HG03575 (cell line): ENCODE measurements at regions not wholly inside any gene's neighbourhood (a gene's known extent, or its start where the extent isn't known, plus 50 kb on each side); places are given as distances from the start of the nearest gene placed in this dataset.
A peak's percentile ranks its signal among the peaks of the same experiment; 100 is the strongest.

Source experiments
- ATAC-seq: cut with Tn5 transposase; IDR thresholded peaks from one replicate; pipeline ENCODE4 v1.9.1; 2021; ENCODE audit not compliant: unreplicated experiment, insufficient number of reproducible peaks, low FRiP score; ENCODE audit errors: extremely low read depth

- no peak for ATAC-seq
These were observed 435.6 kb downstream of the CCSER2 start for GRCh38 chr10:84763965-84764364.

DNA sequence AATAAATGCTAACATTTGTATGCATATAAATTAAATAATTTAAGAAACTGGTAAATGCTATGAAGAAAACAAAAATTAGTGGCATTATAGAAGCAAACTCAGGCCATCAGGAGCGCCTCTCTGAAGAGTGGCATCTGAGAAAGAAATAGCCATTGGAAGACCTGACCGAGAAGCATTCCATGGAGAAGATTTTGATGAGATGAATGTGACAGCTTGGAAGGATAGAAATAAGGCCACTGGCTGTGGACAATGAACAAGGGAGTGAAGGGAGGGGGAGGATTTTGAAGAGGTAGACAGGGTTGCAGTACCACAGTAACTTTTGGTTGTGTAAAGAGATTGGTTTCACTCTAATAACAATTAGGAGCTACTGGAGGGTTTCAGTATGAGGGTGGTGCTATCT lies 436.7 kb downstream of the CCSER2 start:
- ATAC-seq, result no peak

DNA sequence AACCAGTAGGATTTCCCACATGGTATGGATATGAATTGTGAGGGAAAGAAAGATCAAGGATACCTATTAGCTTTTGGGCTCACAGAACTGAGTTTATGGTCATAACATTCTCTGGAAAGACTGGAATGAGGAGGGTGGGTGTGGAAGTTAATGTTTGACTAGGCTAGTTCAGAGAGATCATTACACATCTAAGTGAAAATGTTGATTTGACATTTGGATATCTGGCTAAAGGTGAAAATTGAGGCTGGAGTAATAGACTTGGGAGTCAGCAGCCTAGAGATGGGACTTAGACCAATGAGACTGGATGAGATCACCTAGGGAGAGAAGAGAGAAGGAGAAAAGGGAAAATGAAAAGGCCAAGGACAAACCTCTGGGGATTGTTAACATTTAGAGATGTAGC lies 437.3 kb downstream of the CCSER2 start:
- no peak for ATAC-seq

- ATAC-seq, result no peak
These were observed 438.5 kb downstream of the CCSER2 start for GRCh38 chr10:84766923-84767322.

DNA sequence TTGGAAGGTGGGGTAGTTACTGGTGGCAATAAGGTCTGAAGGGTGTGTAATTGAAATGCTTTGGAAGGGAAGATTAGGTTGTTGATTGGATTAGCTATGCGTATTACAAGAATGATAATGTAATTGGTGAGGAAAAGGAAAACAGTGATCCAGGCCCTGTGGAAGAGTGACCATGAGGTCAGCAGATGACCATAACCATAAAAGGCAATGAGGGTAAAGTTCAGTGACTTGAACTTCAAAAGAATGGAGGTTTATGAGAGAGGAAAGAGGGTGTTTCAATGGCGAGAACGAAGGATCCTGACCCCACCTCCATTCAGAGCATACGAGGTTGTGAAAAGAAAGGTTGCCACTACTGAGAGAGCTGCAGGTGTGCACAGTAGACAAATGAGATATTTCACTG lies 439.7 kb downstream of the CCSER2 start:
- ATAC-seq, result no peak

DNA sequence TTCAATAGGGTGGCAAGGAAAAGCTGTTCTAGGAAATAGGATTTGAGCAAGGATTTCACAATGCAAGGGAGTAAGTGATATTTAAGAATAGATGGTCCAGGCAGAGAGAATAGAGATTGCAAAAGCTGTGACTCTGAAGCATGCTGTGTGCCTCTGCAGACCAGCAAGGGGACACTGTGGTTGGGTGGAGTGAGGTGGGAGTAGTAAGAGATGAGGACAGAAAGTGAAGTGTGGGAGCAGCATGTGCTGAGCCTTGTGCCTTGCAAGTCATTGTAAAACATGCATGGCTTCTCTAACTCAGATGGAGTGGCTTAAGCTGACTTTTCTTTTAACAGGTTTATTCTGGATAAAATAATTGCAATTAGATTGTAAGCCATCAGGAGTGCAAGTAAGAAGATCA lies 442.4 kb downstream of the CCSER2 start:
- no peak for ATAC-seq

DNA sequence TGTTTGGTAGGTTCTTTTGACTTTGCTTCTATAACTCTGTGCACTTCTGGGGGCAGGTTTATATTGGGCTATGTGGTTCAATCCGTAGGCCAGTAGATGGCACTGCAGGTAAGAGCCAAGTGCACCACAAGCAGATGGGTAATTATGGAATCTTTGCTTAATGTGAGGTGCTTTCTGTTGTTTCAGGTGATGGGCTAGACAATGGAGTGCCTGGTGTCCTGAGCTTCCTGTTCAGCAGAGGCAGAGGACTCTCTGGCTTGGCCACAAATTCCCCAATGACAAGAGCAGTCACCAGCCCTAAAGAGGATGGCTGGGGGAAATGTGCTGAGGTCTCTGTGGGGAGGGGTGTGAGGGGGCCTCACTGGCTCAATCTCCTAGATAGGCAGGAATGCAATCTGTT lies 455.0 kb downstream of the CCSER2 start:
- ATAC-seq, result peak; percentile 64

- no peak for ATAC-seq
These were observed 455.5 kb downstream of the CCSER2 start for GRCh38 chr10:84783909-84784308.

DNA sequence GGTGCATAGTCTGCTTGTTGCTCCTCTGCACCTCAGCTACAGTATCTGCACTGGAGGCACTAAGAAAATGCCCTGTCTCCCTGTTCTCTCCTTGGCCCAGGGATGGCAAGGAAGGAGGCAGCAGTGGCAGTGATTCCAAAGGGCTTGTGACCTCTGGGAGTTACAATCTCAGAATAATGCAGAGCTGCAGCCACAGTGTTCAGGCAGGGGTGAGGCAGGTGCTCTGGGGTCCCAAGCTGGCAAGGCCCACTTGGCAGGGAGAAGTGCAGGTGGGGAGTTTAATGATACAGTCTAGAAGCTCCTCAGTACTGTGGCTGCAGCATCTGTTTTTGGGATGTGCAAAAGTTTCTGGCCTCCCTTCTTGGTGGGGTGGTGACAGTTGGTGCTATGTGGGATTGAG lies 456.4 kb downstream of the CCSER2 start:
- ATAC-seq, result no peak

DNA sequence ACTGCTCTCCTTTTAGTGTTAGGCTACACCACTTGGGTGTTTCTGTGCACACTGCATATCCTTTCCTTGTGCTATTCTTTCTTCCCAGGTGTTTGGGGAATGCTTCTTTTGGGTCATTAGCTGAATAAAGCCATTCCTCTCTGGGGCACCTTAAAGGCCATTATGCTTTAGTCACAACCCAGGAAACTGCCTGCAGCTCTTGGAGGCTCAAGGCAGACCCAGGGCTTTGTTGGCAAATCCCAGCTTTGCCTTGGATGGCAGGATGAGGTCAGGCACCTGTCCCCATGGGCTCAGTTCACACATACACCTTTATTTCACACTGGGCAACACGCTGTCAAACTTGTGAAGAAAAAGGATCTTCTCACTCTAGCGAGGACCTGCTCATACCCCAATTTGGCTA lies 460.6 kb downstream of the CCSER2 start:
- no peak for ATAC-seq

- no peak for ATAC-seq
These were observed 469.9 kb downstream of the CCSER2 start for GRCh38 chr10:84798312-84798711.

DNA sequence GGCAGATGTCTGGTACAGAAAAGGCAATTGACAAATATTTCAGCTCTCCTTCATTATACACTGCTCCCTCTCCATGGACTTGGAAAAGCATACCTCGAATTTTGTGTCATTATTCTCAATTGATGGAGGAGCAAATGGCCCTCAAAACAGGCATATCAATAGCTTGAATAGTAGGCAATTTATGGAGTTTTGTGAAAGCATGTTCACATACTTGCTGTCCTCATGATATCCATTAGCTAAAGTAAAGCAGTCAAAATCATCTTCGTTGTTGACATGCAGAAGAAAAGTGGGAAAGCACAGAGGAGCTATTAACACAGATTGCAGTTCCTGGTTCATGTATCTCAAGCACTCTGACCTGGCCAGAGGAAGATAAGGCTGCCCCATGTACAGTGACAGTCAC lies 472.8 kb downstream of the CCSER2 start:
- no peak for ATAC-seq

- no peak for ATAC-seq
These were observed 473.5 kb downstream of the CCSER2 start for GRCh38 chr10:84801916-84802315.

DNA sequence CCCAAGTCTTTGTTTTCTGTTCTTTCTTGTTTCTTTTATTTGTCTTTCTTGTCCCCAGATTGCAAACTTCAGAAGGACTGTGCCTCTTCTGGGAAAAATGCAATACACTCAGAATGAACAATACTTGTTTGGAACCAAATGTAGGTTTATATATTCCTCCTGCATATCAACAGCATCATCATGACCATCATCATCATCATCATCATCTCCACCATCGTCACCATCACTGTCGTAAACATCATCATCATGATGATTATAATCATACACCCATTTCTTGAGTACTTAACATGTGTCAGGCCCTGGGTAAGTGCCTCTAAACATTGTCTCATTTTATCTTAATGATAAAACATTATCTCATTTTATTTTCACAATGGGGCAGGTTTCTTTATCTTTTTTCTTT lies 476.8 kb downstream of the CCSER2 start:
- no peak for ATAC-seq

- no peak for ATAC-seq
These were observed 482.7 kb downstream of the CCSER2 start for GRCh38 chr10:84811113-84811512.

GRCh38 chr10:84818961-84819360 lies 490.6 kb downstream of the CCSER2 start:
- ATAC-seq, result no peak

- no peak for ATAC-seq
These were observed 491.7 kb downstream of the CCSER2 start for GRCh38 chr10:84820120-84820519.

GRCh38 chr10:84820596-84820995 lies 492.2 kb downstream of the CCSER2 start:
- no peak for ATAC-seq

DNA sequence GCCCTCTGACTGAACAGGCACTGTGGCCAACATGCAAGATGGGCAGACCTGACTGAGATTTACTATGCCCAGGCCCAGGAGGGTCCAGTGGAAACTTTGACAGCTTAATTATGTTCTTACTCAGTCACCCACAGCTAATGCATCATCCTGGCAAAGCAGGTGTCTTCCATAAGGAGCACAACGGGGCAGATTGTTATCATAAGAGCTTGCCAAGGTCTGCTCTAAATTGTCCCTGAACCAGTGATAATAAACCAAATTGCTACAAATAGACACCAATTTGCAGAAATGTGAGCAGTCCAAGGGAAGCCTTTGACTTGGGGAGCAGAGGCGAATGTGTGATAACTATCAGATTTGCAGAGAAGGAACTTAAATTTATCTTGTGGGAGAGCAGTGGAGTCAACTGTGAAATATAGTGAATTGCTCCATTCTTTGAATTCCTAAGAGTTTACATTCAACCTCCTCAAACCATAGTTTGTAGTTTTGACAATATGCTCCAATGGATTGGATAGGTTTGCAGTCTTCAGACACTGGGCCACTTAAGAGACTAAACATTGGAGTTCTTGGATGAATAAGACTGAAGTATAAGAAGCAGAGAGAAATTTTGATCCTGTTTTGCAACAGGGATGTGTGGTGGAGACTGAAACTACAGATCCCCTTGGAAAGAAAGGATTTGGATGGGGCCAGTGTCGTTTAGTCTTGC lies 494.7 kb downstream of the CCSER2 start:
- ATAC-seq, result no peak

GRCh38 chr10:84824525-84824924 lies 496.1 kb downstream of the CCSER2 start:
- ATAC-seq, result no peak

DNA sequence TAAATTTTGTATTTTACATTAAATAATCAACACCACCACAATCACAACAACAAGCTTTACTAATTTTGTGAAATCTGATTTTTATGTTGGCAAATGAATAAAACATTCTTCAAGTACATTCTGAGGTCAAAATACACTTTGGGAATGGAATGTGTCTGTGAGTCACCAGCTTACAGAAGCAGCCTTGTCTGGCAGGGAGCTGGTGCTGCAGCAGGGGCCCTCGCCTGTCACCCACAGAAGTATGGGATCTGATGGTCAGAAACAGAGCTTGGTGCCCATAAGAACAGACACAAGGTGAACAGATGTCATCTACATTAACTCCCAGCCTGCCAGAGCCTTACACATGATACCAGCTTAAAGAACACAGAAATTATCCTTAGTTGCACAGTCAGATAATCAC lies 496.9 kb downstream of the CCSER2 start:
- ATAC-seq, result no peak
